DMS114 treated with DMSO at 0.1 percent for 48 hours (cell line): ENCODE measurements at regions not wholly inside any gene's neighbourhood (a gene's known extent, or its start where the extent isn't known, plus 50 kb on each side); places are given as distances from the start of the nearest gene placed in this dataset.

Experiments
- DNase-seq: peaks from one replicate; lab custom pipeline; 2025; ENCODE audit not compliant: unreplicated experiment; lab: John Stamatoyannopoulos, UW

GRCh38 chr13:62687732-62688131 is 1272.1 kb upstream of the PCDH20 start:
- DNase-seq, result no peak

- DNase-seq, result no peak
Observed at GRCh38 chr13:62684359-62684758, 1268.7 kb upstream of the PCDH20 start.

- DNase-seq, result no peak
Observed at GRCh38 chr13:62682788-62683187, 1267.1 kb upstream of the PCDH20 start.

- no peak for DNase-seq
Observed at GRCh38 chr13:62678039-62678438, 1262.4 kb upstream of the PCDH20 start.

- no peak for DNase-seq
Observed at GRCh38 chr13:62663767-62664166, 1248.1 kb upstream of the PCDH20 start.

GRCh38 chr13:62659365-62659764 is 1243.7 kb upstream of the PCDH20 start:
- DNase-seq, result no peak

- DNase-seq, result no peak
Observed at GRCh38 chr13:62653371-62653770, 1237.7 kb upstream of the PCDH20 start.

- DNase-seq, result no peak
Observed at GRCh38 chr13:62643799-62644524, 1228.3 kb upstream of the PCDH20 start.

GRCh38 chr13:62643007-62643483 is 1227.4 kb upstream of the PCDH20 start:
- DNase-seq, result no peak

GRCh38 chr13:62635161-62635560 is 1219.5 kb upstream of the PCDH20 start:
- DNase-seq, result no peak

- no peak for DNase-seq
Observed at GRCh38 chr13:62633448-62633847, 1217.8 kb upstream of the PCDH20 start.

- DNase-seq, result no peak
Observed at GRCh38 chr13:62631619-62632018, 1216.0 kb upstream of the PCDH20 start.

GRCh38 chr13:62631124-62631523 is 1215.5 kb upstream of the PCDH20 start:
- DNase-seq, result no peak

- no peak for DNase-seq
Observed at GRCh38 chr13:62629618-62630017, 1214.0 kb upstream of the PCDH20 start.

- no peak for DNase-seq
Observed at GRCh38 chr13:62627226-62627625, 1211.6 kb upstream of the PCDH20 start.

- no peak for DNase-seq
Observed at GRCh38 chr13:62626771-62627170, 1211.1 kb upstream of the PCDH20 start.

- DNase-seq, result no peak
Observed at GRCh38 chr13:62625214-62625881, 1209.7 kb upstream of the PCDH20 start.

- no peak for DNase-seq
Observed at GRCh38 chr13:62613819-62614218, 1198.2 kb upstream of the PCDH20 start.

- no peak for DNase-seq
Observed at GRCh38 chr13:62611343-62611742, 1195.7 kb upstream of the PCDH20 start.

- no peak for DNase-seq
Observed at GRCh38 chr13:62598708-62599107, 1183.1 kb upstream of the PCDH20 start.

- DNase-seq, result no peak
Observed at GRCh38 chr13:62595976-62596375, 1180.3 kb upstream of the PCDH20 start.

GRCh38 chr13:62593804-62594203 is 1178.2 kb upstream of the PCDH20 start:
- no peak for DNase-seq

GRCh38 chr13:62583466-62583865 is 1167.8 kb upstream of the PCDH20 start:
- no peak for DNase-seq
